GM18517 (cell line): ENCODE measurements at regions not wholly inside any gene's neighbourhood (a gene's known extent, or its start where the extent isn't known, plus 50 kb on each side); places are given as distances from the start of the nearest gene placed in this dataset.
A peak's percentile ranks its signal among the peaks of the same experiment; 100 is the strongest.

ENCODE experiments used
- ATAC-seq: cut with Tn5 transposase; IDR thresholded peaks from one replicate; pipeline ENCODE4 v1.9.1; 2021; ENCODE audit warnings: mild to moderate bottlenecking, moderate library complexity; ENCODE audit not compliant: unreplicated experiment

- no peak for ATAC-seq
These were observed 100.1 kb upstream of the ERBB4 start for GRCh38 chr2:212638694-212639093.

GRCh38 chr2:212628586-212628985 is 90.0 kb upstream of the ERBB4 start:
- no peak for ATAC-seq

GRCh38 chr2:212626371-212626918 is 87.8 kb upstream of the ERBB4 start:
- ATAC-seq = no peak

GRCh38 chr2:212619954-212620353 is 81.4 kb upstream of the ERBB4 start:
- ATAC-seq = no peak

GRCh38 chr2:212618636-212619035 is 80.0 kb upstream of the ERBB4 start:
- ATAC-seq = no peak

- no peak for ATAC-seq
These were observed 72.3 kb upstream of the ERBB4 start for GRCh38 chr2:212610872-212611425.

GRCh38 chr2:212609479-212609878 is 70.9 kb upstream of the ERBB4 start:
- no peak for ATAC-seq

- no peak for ATAC-seq
These were observed 68.5 kb upstream of the ERBB4 start for GRCh38 chr2:212607080-212607479.

GRCh38 chr2:212606232-212606631 is 67.6 kb upstream of the ERBB4 start:
- ATAC-seq = no peak

GRCh38 chr2:212596688-212597087 is 58.1 kb upstream of the ERBB4 start:
- no peak for ATAC-seq

GRCh38 chr2:212596276-212596675 is 57.7 kb upstream of the ERBB4 start:
- no peak for ATAC-seq

- ATAC-seq = peak; percentile 74
These were observed 56.5 kb upstream of the ERBB4 start for GRCh38 chr2:212595036-212595654.

- no peak for ATAC-seq
These were observed 54.1 kb upstream of the ERBB4 start for GRCh38 chr2:212592695-212593094.
